OCI-LY3 (cell line): ENCODE measurements at regions not wholly inside any gene's neighbourhood (a gene's known extent, or its start where the extent isn't known, plus 50 kb on each side); places are given as distances from the start of the nearest gene placed in this dataset.
A peak's percentile ranks its signal among the peaks of the same experiment; 100 is the strongest.

ENCODE experiments used
- CTCF ChIP-seq: fragments of 200-600, 300-600 bp; sonication (generic); IDR thresholded peaks from 2 replicates; pipeline ENCODE4 v1.5.1; 2014; ENCODE audit warnings: antibody characterized with exemption, low read length, low read depth
- EZH2phosphoT487 ChIP-seq: fragments of 200-600 bp; shearing (Covaris generic); IDR thresholded peaks from 2 replicates; pipeline ENCODE4 v1.6.1; 2018; ENCODE audit warnings: antibody characterized with exemption, mixed run types, low read depth

- peak; percentile 27; the same call in 1 of the 2 replicates for TF ChIP-seq CTCF
- TF ChIP-seq EZH2phosphoT487, result no peak
Observed at GRCh38 chr1:101406271-101406670, 169.5 kb downstream of the S1PR1 start.
